DOHH2 (cell line): ENCODE measurements at regions not wholly inside any gene's neighbourhood (a gene's known extent, or its start where the extent isn't known, plus 50 kb on each side); places are given as distances from the start of the nearest gene placed in this dataset.

Experiments
- H3F3A ChIP-seq: fragments of 200-600 bp; sonication (generic), shearing (Covaris generic); 2 replicates; pipeline ENCODE4 v1.6.0; 2016; ENCODE audit warnings: antibody characterized with exemption, mild to moderate bottlenecking; ENCODE audit not compliant: control insufficient read depth, insufficient read depth
- H3K27ac ChIP-seq: fragments of 200-600 bp; sonication (generic); 2 replicates; pipeline ENCODE4 v1.5.1; 2014; ENCODE audit warnings: low read depth, mild to moderate bottlenecking, low read length, moderate library complexity
- H3K27me3 ChIP-seq: fragments of 200-600 bp; sonication (generic); 2 replicates; pipeline ENCODE4 v1.6.1; 2014; ENCODE audit warnings: mild to moderate bottlenecking, low read length, mixed read lengths; ENCODE audit not compliant: control insufficient read depth
- H3K36me3 ChIP-seq: fragments of 200-600 bp; sonication (generic); 2 replicates; pipeline ENCODE4 v1.6.1; 2014; ENCODE audit warnings: mild to moderate bottlenecking, low read length, moderate library complexity, mixed read lengths; ENCODE audit not compliant: control insufficient read depth
- H3K4me1 ChIP-seq: fragments of 200-600 bp; sonication (generic); 2 replicates; pipeline ENCODE4 v1.6.1; 2014; ENCODE audit warnings: mild to moderate bottlenecking, low read length, mixed read lengths; ENCODE audit not compliant: control insufficient read depth
- H3K4me2 ChIP-seq: fragments of 200-600 bp; sonication (generic); 2 replicates; pipeline ENCODE4 v1.6.0; 2014; ENCODE audit warnings: mild to moderate bottlenecking, low read length, moderate library complexity
- H3K4me3 ChIP-seq: fragments of 200-600 bp; sonication (generic); 2 replicates; pipeline ENCODE4 v1.5.1; 2014; ENCODE audit warnings: mild to moderate bottlenecking, low read length, mixed read lengths
- H3K79me2 ChIP-seq: fragments of 200-600 bp; sonication (generic); 2 replicates; pipeline ENCODE4 v1.6.1; 2014; ENCODE audit warnings: mild to moderate bottlenecking, low read length, mixed read lengths; ENCODE audit not compliant: control insufficient read depth
- H3K9me2 ChIP-seq: fragments of 200-600 bp; sonication (generic); replicated peaks from 2 replicates; pipeline ENCODE4 v1.6.1; 2014; ENCODE audit warnings: mild to moderate bottlenecking, low read length, mixed read lengths; ENCODE audit not compliant: control insufficient read depth
- H3K9me3 ChIP-seq: fragments of 200-600 bp; sonication (generic); 2 replicates; pipeline ENCODE4 v1.6.1; 2014; ENCODE audit warnings: antibody characterized with exemption, low read length, mixed read lengths; ENCODE audit not compliant: control insufficient read depth, insufficient read depth
- H4K20me1 ChIP-seq: fragments of 200-600 bp; sonication (generic); 2 replicates; pipeline ENCODE4 v1.6.0; 2014; ENCODE audit warnings: low read depth, mild to moderate bottlenecking, antibody characterized with exemption, low read length, moderate library complexity; ENCODE audit not compliant: control insufficient read depth, insufficient read depth
- EZH2phosphoT487 ChIP-seq: fragments of 200-600 bp; sonication (generic); IDR thresholded peaks from 2 replicates; pipeline ENCODE4 v1.6.1; 2017; ENCODE audit warnings: borderline replicate concordance, mild to moderate bottlenecking, antibody characterized with exemption, low read length, moderate library complexity, mixed read lengths
- TF ChIP-seq, protein P1 (sequence below): fragments of 200-600 bp; sonication (generic); IDR thresholded peaks from one replicate; pipeline ENCODE4 v1.5.1; 2014; ENCODE audit warnings: antibody characterized with exemption, mild to moderate bottlenecking, low read depth, low read length; ENCODE audit not compliant: poor library complexity, severe bottlenecking

GRCh38 chr10:108735380-108735779, 1187.9 kb downstream of the XPNPEP1 start:
- Histone ChIP-seq H3K4me1 (no peaks in the 10 kb centered on the region), H3K9me2 (no peaks in the 10 kb centered on the region), H3K27ac (no peak overlapping the region), H3K27me3 (no peaks in the 10 kb centered on the region), H3K4me2 (no peak overlapping the region), H3K79me2 (no peaks in the 10 kb centered on the region), H3F3A (no peaks in the 10 kb centered on the region), H3K4me3 (no peak overlapping the region), H3K36me3 (no peaks in the 10 kb centered on the region), H4K20me1 (no peaks in the 10 kb centered on the region), H3K9me3 (no peaks in the 10 kb centered on the region)
- TF ChIP-seq, protein P1, sequence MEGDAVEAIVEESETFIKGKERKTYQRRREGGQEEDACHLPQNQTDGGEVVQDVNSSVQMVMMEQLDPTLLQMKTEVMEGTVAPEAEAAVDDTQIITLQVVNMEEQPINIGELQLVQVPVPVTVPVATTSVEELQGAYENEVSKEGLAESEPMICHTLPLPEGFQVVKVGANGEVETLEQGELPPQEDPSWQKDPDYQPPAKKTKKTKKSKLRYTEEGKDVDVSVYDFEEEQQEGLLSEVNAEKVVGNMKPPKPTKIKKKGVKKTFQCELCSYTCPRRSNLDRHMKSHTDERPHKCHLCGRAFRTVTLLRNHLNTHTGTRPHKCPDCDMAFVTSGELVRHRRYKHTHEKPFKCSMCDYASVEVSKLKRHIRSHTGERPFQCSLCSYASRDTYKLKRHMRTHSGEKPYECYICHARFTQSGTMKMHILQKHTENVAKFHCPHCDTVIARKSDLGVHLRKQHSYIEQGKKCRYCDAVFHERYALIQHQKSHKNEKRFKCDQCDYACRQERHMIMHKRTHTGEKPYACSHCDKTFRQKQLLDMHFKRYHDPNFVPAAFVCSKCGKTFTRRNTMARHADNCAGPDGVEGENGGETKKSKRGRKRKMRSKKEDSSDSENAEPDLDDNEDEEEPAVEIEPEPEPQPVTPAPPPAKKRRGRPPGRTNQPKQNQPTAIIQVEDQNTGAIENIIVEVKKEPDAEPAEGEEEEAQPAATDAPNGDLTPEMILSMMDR, result no peak
- TF ChIP-seq EZH2phosphoT487, result no peak

- no peaks in the 10 kb centered on the region for H3K36me3 ChIP-seq
- no peak overlapping the region for H3K27ac ChIP-seq
- H3K4me2 ChIP-seq, result no peak overlapping the region
- H3K9me3 ChIP-seq, result no peaks in the 10 kb centered on the region
- no peaks in the 10 kb centered on the region for H4K20me1 ChIP-seq
- H3K79me2 ChIP-seq, result no peaks in the 10 kb centered on the region
- no peaks in the 10 kb centered on the region for H3K9me2 ChIP-seq
- H3K27me3 ChIP-seq, result no peaks in the 10 kb centered on the region
- H3K4me3 ChIP-seq, result no peak overlapping the region
- H3K4me1 ChIP-seq, result no peaks in the 10 kb centered on the region
- no peaks in the 10 kb centered on the region for H3F3A ChIP-seq
- no peak for TF ChIP-seq EZH2phosphoT487
- TF ChIP-seq, protein P1, result no peak
Observed at GRCh38 chr10:108721874-108722273, 1201.4 kb downstream of the XPNPEP1 start.

- H3K4me1 ChIP-seq, result no peaks in the 10 kb centered on the region
- no peak overlapping the region for H3K27ac ChIP-seq
Observed at GRCh38 chr10:108716352-108716751, 1207.0 kb downstream of the XPNPEP1 start.

More at GRCh38 chr10:108716352-108716751, 1207.0 kb downstream of the XPNPEP1 start:
- Histone ChIP-seq H3K9me3 (no peaks in the 10 kb centered on the region; the same call in 1 of the 2 replicates), H3K9me2 (no peaks in the 10 kb centered on the region), H3K79me2 (no peaks in the 10 kb centered on the region), H3K4me2 (no peak overlapping the region), H3F3A (no peaks in the 10 kb centered on the region), H3K36me3 (no peaks in the 10 kb centered on the region), H4K20me1 (no peaks in the 10 kb centered on the region), H3K27me3 (no peaks in the 10 kb centered on the region), H3K4me3 (no peak overlapping the region)
- no peak for TF ChIP-seq EZH2phosphoT487
- TF ChIP-seq, protein P1, result no peak
